HG03097 (cell line): ENCODE measurements at regions not wholly inside any gene's neighbourhood (a gene's known extent, or its start where the extent isn't known, plus 50 kb on each side); places are given as distances from the start of the nearest gene placed in this dataset.

ENCODE experiments used
- ATAC-seq: cut with Tn5 transposase; IDR thresholded peaks from one replicate; pipeline ENCODE4 v1.9.1; 2021; ENCODE audit not compliant: unreplicated experiment, low FRiP score

DNA sequence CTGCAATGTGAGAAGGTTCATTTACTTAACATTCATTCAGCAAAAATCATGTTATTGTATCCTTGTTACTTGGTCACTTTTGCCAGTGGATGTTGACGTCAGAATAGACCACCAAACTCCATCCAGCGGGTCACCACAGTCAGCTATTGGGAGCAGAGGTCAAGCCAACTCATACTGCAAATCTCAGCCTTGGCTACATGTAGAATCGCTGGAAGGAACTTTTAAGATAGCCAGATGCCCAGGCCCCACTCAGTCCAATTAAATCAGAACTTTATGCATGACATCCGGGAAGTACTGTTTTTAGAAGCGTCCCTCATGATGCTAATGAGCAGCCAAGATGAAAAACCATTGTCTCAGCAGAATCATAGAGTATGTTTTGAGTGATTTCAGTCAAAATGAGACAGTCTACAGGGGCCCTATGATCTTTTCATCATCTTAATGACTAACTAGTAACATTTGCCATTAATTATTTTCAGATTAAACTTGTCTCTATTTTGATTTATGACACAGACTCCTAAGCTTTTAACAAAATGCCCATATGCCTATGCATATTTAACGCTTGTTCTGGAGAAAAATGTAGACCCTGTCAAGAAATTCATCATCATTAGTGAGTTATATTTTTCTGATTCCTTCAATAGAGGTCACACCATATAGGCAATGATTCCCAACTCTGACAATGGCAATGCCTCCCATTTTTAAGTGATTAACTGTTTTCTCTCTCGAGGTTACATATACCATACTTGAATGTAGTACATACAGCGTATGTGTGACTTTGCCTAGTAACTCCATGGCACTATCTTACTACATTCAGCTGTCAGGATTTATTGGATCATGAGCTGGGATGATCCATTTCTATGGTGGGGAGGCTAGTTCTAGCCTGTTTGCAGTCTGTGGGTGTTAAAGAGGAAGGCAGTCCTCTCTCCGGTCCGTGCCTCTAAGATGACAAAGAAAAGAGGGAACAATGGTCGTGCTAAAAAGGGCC, 63.7 kb upstream of the CCBE1 start:
- no peak for ATAC-seq

DNA sequence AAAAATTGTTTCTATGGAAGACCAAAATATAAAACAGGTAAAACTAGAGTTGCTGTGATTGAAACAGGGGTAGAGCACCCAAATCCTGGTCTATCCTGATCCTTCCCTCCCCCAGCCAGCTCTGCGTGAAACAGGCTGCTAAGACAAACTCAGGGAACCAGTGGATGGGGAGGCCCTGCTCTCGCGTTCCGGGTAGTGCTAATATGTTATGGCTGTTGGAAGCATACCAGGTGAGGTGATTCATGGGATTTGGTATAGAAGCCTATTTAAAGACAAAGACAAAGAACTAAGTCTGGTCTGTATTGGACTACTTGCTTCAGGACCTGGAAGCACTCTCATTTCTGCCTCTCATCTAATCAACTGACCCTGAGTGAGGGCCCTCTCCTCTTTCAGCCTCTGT, 63.0 kb upstream of the CCBE1 start:
- no peak for ATAC-seq

DNA sequence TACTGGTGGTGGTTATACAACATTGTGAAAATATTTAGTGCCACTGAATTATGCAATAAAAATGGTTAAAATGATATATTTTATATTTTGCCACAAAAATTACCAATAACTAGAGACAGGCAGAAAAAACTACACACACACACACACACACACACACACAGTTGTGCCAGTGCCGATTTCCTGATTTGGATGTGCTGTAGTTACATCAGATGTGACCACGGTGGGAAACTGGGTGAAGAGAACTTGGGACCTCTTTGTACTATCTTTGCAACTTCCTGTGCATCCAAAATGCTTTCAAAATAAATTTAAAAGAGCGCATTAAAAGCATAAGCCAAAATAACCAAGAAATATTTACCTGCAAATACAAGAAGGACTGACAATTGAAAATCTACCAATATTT, 61.6 kb upstream of the CCBE1 start:
- no peak for ATAC-seq

DNA sequence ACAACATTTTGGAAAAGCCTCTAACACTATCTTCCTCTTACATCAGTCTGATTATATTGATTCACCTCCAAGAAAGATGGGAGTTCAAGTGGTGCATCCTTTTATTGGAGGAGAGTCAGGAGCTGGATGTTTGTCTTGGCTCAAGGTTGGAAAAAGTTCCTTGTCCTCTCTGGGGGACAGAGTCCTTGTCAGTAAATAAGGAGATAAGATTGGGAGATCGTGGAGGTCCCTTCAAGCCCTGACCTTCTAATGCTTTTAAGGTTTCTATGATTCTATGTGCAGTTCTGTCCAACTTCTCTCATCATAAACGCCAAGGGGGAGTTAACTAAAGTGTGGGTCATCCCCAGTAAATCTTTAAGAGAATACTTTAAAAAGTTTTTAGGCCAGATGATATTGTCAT, 60.9 kb upstream of the CCBE1 start:
- ATAC-seq = no peak

GRCh38 chr18:59752666-59753065, 55.4 kb upstream of the CCBE1 start:
- no peak for ATAC-seq

GRCh38 chr18:59751186-59751585, 54.0 kb upstream of the CCBE1 start:
- ATAC-seq = no peak

DNA sequence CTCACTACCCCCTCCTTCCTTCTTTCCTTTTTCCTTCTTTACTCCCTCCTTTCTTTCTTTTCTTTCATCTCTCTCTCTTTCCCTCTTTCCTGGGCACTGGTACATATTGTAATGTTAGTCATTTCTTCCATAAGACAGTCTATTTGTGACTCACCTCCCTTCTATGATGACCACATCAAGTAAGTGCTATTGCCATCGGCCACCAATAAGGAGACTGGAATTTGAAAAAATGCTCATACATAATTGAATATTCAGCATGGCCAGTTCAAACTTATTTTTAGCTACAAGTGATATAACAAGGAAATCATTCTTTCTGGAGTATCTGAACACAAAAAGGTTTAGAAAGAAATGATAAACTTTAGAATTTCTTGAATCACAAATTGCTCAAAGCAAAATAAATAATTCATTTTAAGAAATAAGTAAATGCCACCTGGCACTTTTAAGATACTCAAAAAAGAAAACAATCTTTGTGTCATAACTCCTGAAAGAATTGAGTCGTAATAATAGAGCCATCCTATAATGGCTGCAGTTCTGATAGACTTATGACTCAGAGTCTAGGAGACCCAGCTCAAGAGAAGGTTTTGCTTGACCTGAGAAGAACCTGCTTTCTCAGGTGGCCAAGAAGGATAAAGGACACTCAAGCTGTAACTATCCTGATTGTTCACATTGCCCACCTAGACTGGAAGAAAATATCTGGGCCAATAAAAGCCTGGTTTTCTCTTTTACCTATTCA, 51.6 kb upstream of the CCBE1 start:
- no peak for ATAC-seq
